ENCODE measurements at regions not wholly inside any gene's neighbourhood (a gene's known extent, or its start where the extent isn't known, plus 50 kb on each side); places are given as distances from the start of the nearest gene placed in this dataset.

DNA sequence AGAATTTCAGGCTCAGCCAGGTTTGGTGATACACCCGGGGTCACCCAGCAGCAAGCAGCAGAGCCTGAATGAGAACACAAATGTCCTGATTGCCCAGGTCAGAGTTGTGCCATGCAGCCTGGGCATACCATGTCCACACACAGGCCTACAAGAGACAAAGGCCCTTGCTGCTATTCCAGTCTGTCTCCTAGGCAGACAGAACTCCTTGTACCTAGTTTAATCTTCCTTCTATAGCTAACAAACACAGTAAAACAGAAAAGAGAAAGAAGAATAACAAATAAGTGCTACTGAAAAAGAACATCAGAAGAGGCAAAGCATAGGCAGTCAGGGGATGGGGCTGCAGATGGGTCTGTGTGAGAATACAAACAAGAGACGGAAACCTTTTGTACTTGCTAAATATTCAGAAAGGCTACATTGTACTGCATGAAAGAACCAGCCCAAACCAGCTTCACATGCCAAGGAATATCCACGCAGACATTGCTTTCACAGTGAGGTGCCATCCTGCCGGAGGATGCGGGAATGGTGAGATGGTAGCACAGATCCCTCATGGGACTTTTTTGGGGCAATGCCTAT lies 401.7 kb downstream of the OMA1 start:
- DNase-seq (ENCODE audit: low spot score) (no peak), ATAC-seq (ENCODE audit: low read depth) (no peak)
- no peaks in the 10 kb centered on the region for H3K36me3 ChIP-seq (ENCODE audit: low read depth)
- no peak overlapping the region for H3K27ac ChIP-seq (ENCODE audit: poor library complexity, severe bottlenecking)
- no peaks in the 10 kb centered on the region for H3K4me1 ChIP-seq (ENCODE audit: insufficient read depth, poor library complexity, severe bottlenecking)
- H3K9me3 ChIP-seq (ENCODE audit: severe bottlenecking), result no peaks in the 10 kb centered on the region
- no peaks in the 10 kb centered on the region for H3K27me3 ChIP-seq (ENCODE audit: insufficient read depth, poor library complexity, severe bottlenecking)
- TF ChIP-seq, protein P1, sequence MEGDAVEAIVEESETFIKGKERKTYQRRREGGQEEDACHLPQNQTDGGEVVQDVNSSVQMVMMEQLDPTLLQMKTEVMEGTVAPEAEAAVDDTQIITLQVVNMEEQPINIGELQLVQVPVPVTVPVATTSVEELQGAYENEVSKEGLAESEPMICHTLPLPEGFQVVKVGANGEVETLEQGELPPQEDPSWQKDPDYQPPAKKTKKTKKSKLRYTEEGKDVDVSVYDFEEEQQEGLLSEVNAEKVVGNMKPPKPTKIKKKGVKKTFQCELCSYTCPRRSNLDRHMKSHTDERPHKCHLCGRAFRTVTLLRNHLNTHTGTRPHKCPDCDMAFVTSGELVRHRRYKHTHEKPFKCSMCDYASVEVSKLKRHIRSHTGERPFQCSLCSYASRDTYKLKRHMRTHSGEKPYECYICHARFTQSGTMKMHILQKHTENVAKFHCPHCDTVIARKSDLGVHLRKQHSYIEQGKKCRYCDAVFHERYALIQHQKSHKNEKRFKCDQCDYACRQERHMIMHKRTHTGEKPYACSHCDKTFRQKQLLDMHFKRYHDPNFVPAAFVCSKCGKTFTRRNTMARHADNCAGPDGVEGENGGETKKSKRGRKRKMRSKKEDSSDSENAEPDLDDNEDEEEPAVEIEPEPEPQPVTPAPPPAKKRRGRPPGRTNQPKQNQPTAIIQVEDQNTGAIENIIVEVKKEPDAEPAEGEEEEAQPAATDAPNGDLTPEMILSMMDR (IDR thresholded peaks at IDR 0.05; ENCODE audit: poor library complexity, severe bottlenecking), result no peak
- H3K4me3 ChIP-seq (ENCODE audit: severe bottlenecking), result no peak overlapping the region

- no peaks in the 10 kb centered on the region for H3K9me3 ChIP-seq (ENCODE audit: severe bottlenecking)
- no peaks in the 10 kb centered on the region for H3K27me3 ChIP-seq (ENCODE audit: insufficient read depth, poor library complexity, severe bottlenecking)
- TF ChIP-seq, protein P1 (IDR thresholded peaks at IDR 0.05; ENCODE audit: poor library complexity, severe bottlenecking), result no peak
- no peak overlapping the region for H3K27ac ChIP-seq (ENCODE audit: poor library complexity, severe bottlenecking)
- no peak overlapping the region for H3K4me3 ChIP-seq (ENCODE audit: severe bottlenecking)
- no peaks in the 10 kb centered on the region for H3K36me3 ChIP-seq (ENCODE audit: low read depth)
- ATAC-seq (ENCODE audit: low read depth) (no peak), DNase-seq (ENCODE audit: low spot score) (no peak)
- H3K4me1 ChIP-seq (ENCODE audit: insufficient read depth, poor library complexity, severe bottlenecking), result no peaks in the 10 kb centered on the region
Observed at GRCh38 chr1:58143972-58144697, 402.4 kb downstream of the OMA1 start.

- H3K9me3 ChIP-seq (ENCODE audit: severe bottlenecking), result no peaks in the 10 kb centered on the region
- TF ChIP-seq, protein P1 (IDR thresholded peaks at IDR 0.05; ENCODE audit: poor library complexity, severe bottlenecking), result no peak
- H3K27ac ChIP-seq (ENCODE audit: poor library complexity, severe bottlenecking), result no peak overlapping the region
- DNase-seq (ENCODE audit: low spot score), result no peak
- H3K4me1 ChIP-seq (ENCODE audit: insufficient read depth, poor library complexity, severe bottlenecking), result no peaks in the 10 kb centered on the region
- no peaks in the 10 kb centered on the region for H3K36me3 ChIP-seq (ENCODE audit: low read depth)
- ATAC-seq (ENCODE audit: low read depth), result no peak
- H3K27me3 ChIP-seq (ENCODE audit: insufficient read depth, poor library complexity, severe bottlenecking), result no peaks in the 10 kb centered on the region
- no peak overlapping the region for H3K4me3 ChIP-seq (ENCODE audit: severe bottlenecking)
Observed at GRCh38 chr1:58136387-58136786, 410.1 kb downstream of the OMA1 start.

GRCh38 chr1:58135821-58136321 lies 410.7 kb downstream of the OMA1 start:
- H3K9me3 ChIP-seq (ENCODE audit: severe bottlenecking), result no peaks in the 10 kb centered on the region
- TF ChIP-seq, protein P1 (IDR thresholded peaks at IDR 0.05; ENCODE audit: poor library complexity, severe bottlenecking), result no peak
- H3K36me3 ChIP-seq (ENCODE audit: low read depth), result no peaks in the 10 kb centered on the region
- no peak overlapping the region for H3K27ac ChIP-seq (ENCODE audit: poor library complexity, severe bottlenecking)
- ATAC-seq (ENCODE audit: low read depth), result no peak
- H3K27me3 ChIP-seq (ENCODE audit: insufficient read depth, poor library complexity, severe bottlenecking), result no peaks in the 10 kb centered on the region
- DNase-seq (ENCODE audit: low spot score), result no peak
- no peaks in the 10 kb centered on the region for H3K4me1 ChIP-seq (ENCODE audit: insufficient read depth, poor library complexity, severe bottlenecking)
- H3K4me3 ChIP-seq (ENCODE audit: severe bottlenecking), result no peak overlapping the region

DNA sequence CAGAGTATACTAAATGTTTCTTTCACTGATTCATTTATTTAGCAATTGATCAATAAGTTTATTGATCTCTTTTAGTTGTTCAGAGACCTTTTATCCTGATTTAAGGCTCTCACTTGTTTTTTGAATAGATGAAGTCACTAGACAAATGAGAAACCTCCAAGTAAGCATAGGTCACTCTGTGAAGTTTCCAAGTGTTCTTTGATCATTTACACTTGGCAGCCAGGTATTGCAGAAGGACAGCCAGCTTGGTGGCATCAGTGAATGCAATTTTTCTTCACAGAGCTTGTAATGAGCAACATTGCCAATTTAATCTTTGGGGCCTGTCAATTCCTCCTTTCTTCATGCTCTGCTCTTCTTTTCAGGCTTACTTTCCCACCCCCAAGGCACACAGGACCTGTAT lies 413.0 kb downstream of the OMA1 start:
- Histone ChIP-seq H3K27ac (ENCODE audit: poor library complexity, severe bottlenecking) (no peak overlapping the region), H3K9me3 (ENCODE audit: severe bottlenecking) (no peaks in the 10 kb centered on the region), H3K36me3 (ENCODE audit: low read depth) (no peaks in the 10 kb centered on the region), H3K27me3 (ENCODE audit: insufficient read depth, poor library complexity, severe bottlenecking) (no peaks in the 10 kb centered on the region), H3K4me3 (ENCODE audit: severe bottlenecking) (no peak overlapping the region), H3K4me1 (ENCODE audit: insufficient read depth, poor library complexity, severe bottlenecking) (no peaks in the 10 kb centered on the region)
- no peak for DNase-seq (ENCODE audit: low spot score)
- ATAC-seq (ENCODE audit: low read depth), result no peak
- TF ChIP-seq, protein P1 (IDR thresholded peaks at IDR 0.05; ENCODE audit: poor library complexity, severe bottlenecking), result no peak
